GM19099 (cell line): ENCODE measurements at regions not wholly inside any gene's neighbourhood (a gene's known extent, or its start where the extent isn't known, plus 50 kb on each side); places are given as distances from the start of the nearest gene placed in this dataset.
A peak's percentile ranks its signal among the peaks of the same experiment; 100 is the strongest.

Experiments
- POLR2A ChIP-seq: IDR thresholded peaks from 3 replicates; pipeline ENCODE4 v1.6.1; 2011; ENCODE audit warnings: low read depth; ENCODE audit not compliant: insufficient read length; ENCODE audit errors: extremely low read depth

DNA sequence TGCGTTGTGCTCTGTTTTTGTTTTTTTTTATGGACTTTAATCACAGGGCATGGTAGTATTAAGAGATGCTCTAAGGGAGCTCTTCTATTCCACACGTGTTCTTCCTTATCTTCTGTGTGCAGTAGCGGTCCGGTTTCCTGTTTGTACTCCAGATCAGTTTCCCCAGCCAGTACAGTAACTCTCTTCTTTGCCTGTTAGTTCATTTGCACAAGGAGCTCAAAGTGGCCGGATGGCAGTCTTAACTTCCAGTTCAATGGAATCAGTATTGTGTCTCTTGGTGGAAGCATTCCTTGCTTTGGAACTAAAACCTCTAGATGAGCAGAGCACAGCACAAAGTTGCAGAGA, 122.0 kb downstream of the KLF13 start:
- TF ChIP-seq POLR2A = no peak

DNA sequence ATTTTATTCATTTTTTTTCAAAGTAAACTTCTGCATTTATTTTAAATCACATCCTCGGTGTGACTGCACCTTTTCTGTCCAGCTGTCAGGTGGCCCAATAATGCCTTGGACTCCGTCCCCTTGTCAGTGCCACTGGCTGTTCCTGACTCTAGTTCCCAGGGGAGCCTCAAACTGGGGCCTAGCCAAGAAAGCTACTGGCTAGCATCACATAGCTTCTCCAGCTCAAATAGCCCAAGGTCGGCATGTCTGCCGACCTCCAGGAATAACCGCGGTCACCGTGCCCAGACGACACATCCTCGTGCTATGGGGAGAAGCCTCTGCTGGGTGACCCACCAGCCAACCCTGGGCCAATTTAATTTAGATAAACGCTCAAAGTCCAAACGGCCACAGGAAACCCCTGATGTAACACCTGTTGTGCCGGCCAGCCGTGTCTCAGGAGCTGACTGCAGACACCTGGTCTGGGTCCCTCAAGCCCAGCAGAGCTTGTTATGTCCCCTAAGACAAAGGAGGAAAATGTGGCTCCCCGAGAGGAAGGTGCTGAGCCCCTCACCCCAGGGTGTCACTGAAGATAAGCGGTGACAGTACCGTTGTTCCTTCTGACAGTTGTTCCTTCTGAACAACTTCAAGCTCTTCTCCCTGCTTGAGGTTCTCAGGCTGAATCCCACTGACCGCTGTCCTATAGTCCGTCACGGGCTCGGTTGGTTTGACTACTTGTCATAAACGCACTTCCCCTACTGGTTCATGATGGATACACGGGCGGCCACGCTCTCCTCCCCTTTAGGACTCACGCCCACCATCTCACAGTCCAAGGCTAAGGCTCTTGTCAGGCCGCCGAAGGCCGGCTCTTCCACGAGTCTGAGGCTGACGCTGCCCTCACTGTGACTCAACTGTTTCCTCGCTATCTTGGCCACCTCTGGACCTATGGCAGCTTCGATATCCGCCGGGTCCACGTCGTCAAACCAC, 126.2 kb downstream of the KLF13 start:
- TF ChIP-seq POLR2A = no peak

DNA sequence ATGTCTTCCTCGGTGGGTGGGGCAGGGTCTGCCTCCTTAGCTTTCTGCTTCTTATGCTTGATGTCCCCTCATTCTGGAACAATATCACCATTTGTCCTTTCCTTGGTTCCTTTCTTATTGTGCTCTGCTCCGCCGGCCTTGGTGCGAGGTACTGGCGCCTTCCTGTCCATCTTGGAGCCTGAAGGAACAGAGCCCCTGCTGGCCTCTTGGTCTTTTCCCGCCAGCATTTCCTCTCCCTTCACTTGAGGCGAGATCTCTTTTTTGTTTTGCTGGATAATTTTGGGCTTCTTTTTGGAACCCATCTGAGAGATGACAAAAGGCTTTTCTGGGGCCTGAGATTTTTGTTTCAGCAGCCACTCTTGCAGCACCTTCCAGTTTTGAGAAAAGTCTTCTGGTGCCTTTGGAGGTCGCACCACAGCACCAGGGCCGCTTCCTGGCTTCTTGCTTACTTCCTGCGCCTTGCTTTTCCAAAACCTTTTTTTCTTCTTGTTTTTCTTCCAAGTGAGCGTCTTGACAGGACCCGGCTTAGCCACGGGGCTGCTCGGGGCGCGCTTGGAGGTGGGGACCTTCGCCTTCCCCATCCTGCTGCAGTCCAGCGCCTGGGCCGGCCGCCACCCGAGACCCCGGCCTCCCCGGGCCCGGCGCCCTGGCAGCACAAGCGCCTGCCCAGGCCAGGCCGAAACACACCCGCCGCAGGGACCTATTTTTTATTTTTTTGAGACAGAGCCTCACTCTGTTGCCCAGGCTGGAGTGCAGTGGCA, 127.1 kb downstream of the KLF13 start:
- no peak for TF ChIP-seq POLR2A

DNA sequence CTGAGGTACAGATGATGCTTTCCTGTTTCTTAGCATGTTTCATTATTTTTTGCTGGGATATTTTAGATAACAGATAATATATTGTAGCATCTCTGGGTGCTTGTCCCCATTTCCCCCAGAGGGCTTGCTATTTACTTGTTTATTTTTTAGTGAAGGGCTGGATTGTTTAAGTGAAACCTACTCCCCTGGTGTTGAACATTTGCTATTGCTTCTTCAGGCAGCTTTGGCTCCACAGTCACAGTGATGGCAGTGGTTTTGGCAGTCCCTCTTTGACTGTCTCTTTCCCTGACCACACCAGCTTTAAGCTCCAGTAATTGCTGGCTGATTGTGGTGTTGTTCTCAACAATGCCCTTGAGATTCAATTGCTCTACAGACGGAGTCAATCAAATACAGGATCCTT, 128.9 kb downstream of the KLF13 start:
- TF ChIP-seq POLR2A = no peak

DNA sequence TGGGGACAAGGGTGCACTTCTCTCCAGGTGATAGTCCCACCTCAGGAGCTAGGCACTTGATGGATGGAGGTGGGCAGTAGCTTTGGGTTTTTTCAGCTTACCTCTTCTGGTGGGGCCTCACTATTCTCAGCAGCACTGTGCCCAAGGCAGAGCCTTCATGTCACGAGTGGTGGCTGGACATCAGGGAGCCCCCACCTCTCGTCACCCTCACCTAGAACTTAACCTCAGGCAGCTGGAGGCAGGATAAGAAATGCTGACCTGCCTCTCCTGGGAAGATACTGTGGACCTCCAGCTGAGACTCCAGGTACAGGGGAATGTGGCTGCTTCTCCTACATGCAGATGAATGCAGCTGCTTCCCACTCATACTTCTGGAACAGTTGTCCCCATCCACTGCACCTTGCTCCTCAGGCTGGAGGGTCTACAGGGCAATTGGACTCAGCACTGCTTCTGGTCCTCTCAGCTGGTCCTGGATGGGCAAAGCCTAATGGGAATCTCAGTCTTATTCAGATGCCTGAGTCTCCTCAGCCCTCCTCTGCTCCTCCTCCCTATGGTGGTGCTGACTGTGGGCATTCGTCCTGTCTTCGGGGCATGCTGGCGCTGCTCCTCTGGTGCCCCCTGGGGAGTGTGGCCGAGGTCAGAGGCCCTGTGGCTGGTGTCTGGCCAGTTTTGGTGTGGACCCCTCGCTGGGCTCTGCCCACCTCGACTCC, 129.9 kb downstream of the KLF13 start:
- TF ChIP-seq POLR2A = no peak

DNA sequence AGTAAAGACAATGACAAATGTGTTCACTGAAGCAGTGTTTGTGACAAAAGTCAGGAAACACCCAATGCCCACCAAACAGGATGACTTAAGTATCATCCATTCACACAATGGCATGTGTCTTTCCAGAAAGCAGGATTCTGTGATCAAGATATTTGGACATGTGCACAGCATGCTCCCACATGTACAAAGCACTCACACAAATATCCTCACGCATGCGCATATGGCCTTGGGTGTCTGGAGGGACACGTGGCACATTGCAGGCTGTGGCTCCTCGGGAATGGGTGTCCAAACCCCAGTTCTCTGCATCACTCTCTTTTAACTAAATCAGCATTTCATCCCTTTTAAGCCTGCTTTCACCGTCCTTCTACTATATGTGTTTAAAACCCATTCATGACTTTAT, 130.5 kb downstream of the KLF13 start:
- TF ChIP-seq POLR2A = no peak

DNA sequence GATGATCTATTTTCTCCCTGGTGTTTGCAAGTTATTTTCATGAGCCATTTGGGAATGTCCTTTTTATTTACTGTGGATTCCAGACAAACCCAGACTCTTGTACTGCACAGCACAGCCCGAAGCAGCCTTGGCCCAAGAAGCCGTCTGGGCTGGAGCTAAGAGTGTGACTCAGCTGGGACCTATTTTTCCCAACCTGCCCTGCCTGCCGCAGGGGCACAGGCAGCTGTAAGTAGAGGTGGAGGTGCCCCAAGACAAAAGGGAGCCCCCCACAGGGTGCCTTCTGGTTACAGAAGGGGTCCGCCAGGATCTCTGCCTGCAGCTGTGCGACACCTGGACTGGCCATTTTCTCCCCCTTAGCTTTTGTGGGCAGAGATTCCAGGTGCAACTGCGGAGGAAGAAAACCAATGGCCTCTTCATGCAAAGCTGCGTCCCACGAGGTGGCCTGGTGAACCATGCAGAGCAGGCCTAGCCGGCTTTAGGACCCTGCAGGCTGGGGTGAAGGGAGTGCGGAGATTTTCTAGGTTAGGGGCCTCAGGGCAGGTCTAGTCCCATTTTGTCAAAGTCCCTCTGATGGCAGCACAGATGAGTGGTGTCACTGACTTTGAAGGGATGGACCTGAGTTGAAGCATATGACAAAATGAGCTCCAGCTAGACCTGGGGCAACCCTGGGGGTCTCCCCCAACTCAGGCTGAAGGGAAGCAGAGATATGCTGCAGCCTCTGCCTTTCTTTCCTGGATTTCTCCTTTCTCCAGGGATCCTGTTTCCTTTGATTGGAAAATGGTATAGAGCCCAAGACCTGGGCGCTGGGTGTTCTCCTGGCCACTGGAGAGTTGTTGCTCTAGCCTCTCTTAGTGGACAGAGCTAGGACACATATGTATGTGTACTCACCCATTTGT, 131.2 kb downstream of the KLF13 start:
- TF ChIP-seq POLR2A = no peak

DNA sequence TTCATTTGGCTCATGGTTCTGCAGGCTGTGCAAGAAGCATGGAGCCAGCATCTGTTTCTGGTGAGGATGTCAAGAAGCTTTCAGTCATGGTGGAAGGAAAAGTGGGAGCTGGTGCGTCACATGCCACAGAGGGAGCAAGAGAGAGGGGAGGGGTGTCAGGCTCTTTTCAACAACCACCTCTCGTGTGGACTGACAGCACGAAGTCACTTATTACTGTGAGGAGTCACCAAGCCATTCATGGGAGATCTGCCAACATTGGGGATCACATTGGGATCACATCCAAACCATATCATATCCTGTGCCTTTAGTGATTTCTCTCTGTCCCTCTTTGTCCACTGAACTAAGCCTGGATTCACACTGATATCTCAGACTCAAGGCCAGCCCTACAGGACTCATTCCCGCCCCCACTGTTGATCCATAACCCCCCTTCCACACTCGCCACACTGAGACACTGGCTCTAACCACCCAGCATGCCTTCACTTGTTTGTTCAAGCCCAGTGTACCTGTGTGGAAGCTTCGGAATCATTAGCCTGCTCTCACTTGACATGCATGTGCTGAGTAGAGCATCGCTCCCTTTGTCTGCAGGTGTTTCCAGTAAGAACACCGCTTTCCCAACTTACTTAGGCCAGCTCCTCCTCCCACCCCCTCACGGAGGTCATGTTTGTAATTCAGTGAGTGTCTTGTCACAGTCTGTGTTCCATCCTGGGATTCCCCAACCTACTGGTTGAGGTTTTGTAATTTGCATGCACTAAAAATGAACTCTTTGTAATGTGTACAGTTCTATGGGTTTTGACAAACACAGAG, 132.2 kb downstream of the KLF13 start:
- peak; percentile 25 for TF ChIP-seq POLR2A

DNA sequence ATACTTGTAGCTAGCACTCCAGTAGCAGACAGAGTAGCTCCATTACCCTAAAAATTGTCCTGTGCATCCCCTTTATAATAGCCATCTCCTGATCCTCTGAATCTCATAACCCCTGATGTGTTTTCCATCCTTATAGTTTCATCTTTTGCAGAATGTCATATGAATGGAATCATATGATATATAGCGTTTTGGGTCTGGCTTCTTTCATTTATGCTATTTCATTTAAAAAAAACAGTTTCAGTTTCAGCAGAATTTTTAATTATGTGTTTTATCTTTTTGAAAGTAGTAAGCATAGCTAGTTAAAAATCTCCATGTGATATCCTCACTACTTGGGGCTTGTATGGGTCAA, 132.7 kb downstream of the KLF13 start:
- TF ChIP-seq POLR2A = no peak

DNA sequence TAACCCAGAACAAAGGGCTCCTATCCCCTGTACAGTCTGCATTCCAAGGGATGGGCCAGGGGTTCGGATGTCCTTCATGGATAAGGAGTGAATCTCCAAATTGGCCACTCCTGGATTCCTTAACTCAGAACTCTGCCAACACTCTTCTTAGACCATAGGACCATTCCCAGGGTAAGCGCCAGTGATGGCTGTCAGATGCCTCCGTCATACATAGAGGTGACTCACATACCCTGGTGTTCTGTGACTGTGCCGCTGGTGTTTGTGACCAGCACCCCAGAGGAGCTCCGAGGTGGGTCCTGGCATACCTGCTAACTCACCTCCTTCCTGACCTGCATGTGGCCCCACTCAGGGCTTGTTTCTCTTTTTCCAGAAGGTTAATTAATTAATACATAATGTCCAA, 134.7 kb downstream of the KLF13 start:
- no peak for TF ChIP-seq POLR2A

DNA sequence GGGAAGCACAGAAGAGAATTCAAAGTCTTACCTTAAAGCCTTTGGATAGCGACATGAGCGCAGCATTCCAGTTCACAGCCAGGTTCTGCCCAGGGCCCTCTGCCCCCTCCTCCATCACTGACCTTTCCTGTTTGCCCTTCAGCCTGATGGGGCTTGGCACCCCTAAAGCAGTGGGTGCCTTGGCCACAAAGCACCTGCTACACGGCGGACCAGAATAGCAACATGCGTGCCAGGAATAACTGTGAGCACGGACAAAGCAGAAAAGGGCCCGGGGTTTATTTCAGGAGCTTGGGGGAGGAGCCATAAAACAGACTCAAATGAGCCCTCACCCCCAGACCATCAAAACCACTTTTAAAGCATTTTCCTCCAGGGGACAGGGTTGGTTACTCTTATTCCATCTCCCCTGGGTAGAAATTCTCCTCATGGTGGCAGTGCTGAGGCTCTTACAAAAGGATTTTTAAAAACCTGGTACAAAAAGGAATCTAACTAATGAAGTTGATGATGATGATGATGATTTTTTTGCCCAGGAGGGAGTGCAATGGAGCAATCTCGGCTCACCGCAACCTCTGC, 135.4 kb downstream of the KLF13 start:
- no peak for TF ChIP-seq POLR2A

DNA sequence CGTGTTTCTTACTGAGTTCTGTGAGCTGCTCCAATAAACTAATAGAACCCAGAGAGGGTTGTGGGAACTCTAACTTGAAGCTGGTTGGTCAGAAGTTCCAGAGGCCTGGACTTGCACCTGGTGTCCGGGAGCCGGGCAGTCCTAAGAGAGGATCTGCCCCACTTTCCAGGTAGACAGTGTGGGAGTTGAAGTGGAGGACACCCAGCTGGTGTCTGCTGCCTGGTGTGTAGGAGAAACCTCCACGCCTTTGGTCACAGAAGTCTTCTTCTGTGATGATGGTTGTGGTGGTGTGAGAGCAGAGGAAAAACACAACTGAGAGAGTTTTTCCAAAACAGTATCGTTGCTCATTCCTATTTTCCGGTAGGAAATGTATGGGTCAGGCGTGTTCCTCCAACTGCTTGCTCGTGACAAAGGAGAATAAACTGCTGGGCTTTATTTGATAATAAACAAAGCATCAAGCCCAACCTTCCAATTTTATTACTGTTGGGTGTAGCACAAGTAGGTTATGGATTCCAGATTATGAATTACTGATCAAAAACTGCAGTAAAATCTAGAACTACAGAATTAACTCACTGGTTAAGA, 137.0 kb downstream of the KLF13 start:
- no peak for TF ChIP-seq POLR2A
